ENCODE measurements at regions not wholly inside any gene's neighbourhood (a gene's known extent, or its start where the extent isn't known, plus 50 kb on each side); places are given as distances from the start of the nearest gene placed in this dataset.

- Histone ChIP-seq H2AK9ac (replicated peaks; ENCODE audit: low read depth, low read length, poor library complexity) (no peak overlapping the region), H4K5ac (ENCODE audit: low read depth, low read length) (no peak overlapping the region), H2BK120ac (ENCODE audit: low read depth, low read length) (no peak overlapping the region), H3K79me1 (ENCODE audit: low read depth in 1 of 2, low read length in 2 of 2) (no peaks in the 10 kb centered on the region), H3K36me3 (ENCODE audit: control insufficient read depth, insufficient read depth, low read length) (no peaks in the 10 kb centered on the region), H4K20me1 (ENCODE audit: insufficient read depth, low read length) (no peaks in the 10 kb centered on the region), H3K9ac (ENCODE audit: low read depth, low read length) (no peak overlapping the region), H3K27ac (ENCODE audit: insufficient read depth, low read length) (no peak overlapping the region), H3K4ac (ENCODE audit: low read depth, low read length) (no peak overlapping the region), H2AK5ac (ENCODE audit: low read depth, low read length) (no peak overlapping the region), H3K9me1 (ENCODE audit: insufficient read depth, low read length) (no peaks in the 10 kb centered on the region; the same call in 1 of the 2 replicates), H3K27me3 (ENCODE audit: control insufficient read depth, insufficient read depth, low read length) (peaks cover 15% of the 10 kb centered on the region), H3K9me3 (ENCODE audit: control insufficient read depth, insufficient read depth, low read length) (no peaks in the 10 kb centered on the region), H3K56ac (ENCODE audit: extremely low read depth, insufficient read depth, low read length) (no peak overlapping the region), H4K8ac (ENCODE audit: low read depth in 2 of 2, low read length in 2 of 2) (no peak overlapping the region), H2BK15ac (ENCODE audit: low read depth, low read length) (no peak overlapping the region), H4K91ac (ENCODE audit: insufficient read depth, low read depth, low read length) (no peak overlapping the region), H2AFZ (replicated peaks; ENCODE audit: low read length, poor library complexity) (no peak overlapping the region), H3K4me2 (ENCODE audit: low read depth, low read length) (no peak overlapping the region), H3K23ac (ENCODE audit: low read depth, low read length) (no peak overlapping the region), H2BK20ac (ENCODE audit: low read depth, low read length) (no peak overlapping the region), H3K4me1 (ENCODE audit: control insufficient read depth, insufficient read depth, low read length) (no peaks in the 10 kb centered on the region), H2BK5ac (ENCODE audit: low read depth, low read length, poor library complexity, severe bottlenecking) (no peak overlapping the region), H3K4me3 (ENCODE audit: insufficient read depth, low read depth, low read length) (no peak overlapping the region), H3K14ac (replicated peaks; ENCODE audit: low read depth, low read length) (no peak overlapping the region), H3K18ac (ENCODE audit: low read depth, low read length) (no peak overlapping the region)
- no peak for DNase-seq
- in situ Hi-C loops (cut with MboI; ENCODE audit: low sequenced_read_pairs): no loop called here
- BruUV-seq (replicated peaks): no TSS peak
- dilution Hi-C loops (cut with HindIII; ENCODE audit: low sequenced_read_pairs, unreplicated experiment): no loop called here
- TF ChIP-seq ELK1 (IDR thresholded peaks at IDR 0.05; ENCODE audit: borderline replicate concordance, low read depth, low read length) (no peak), MXI1 (IDR thresholded peaks at IDR 0.05; ENCODE audit: borderline replicate concordance, low read depth, low read length) (no peak), BHLHE40 (IDR thresholded peaks at IDR 0.05; ENCODE audit: low read depth, low read length) (no peak), CTCF (conservative IDR thresholded peaks at IDR 0.05; ENCODE audit: low read depth, low read length) (no peak), RAD21 (IDR thresholded peaks at IDR 0.05; ENCODE audit: low read length) (no peak), NFE2L2 (IDR thresholded peaks at IDR 0.05; ENCODE audit: low read depth, low read length) (no peak)
- ChIA-PET CTCF (interaction anchor here (1.4 kb wide), 1 partner anchor 101 kb away, joined by 3 read pairs; no protein-coding TSS in a partner anchor), POLR2A (ENCODE audit: unreplicated experiment) (no interaction called here)
- ATAC-seq (ENCODE audit: low read depth): no peak
- intact Hi-C loops (cut with micrococcal nuclease): no loop called here
- no CpG with 5 or more reads among the region's 5 CpGs for WGBS, 2 experiments (ENCODE audit: extremely low coverage in 2 of 2, insufficient read length in 1 of 2)
Observed at GRCh38 chr3:43956945-43957344, 266.2 kb downstream of the ABHD5 start.

All from IMR-90 (cell line).